HG03108 (cell line): ENCODE measurements at regions not wholly inside any gene's neighbourhood (a gene's known extent, or its start where the extent isn't known, plus 50 kb on each side); places are given as distances from the start of the nearest gene placed in this dataset.
"Not testable (repeated sequence)": the region's sequence is repeated elsewhere in the genome, so short reads cannot be mapped to it uniquely, and the experiment has no call there.

Experiments used
- ATAC-seq: cut with Tn5 transposase; IDR thresholded peaks from one replicate; pipeline ENCODE4 v1.9.1; 2021; ENCODE audit warnings: moderate library complexity; ENCODE audit not compliant: unreplicated experiment

GRCh38 chr1:177431123-177431522, 260.4 kb downstream of the BRINP2 start:
- ATAC-seq: no peak

- no peak for ATAC-seq
Measured at GRCh38 chr1:177429234-177429633, 258.5 kb downstream of the BRINP2 start.

GRCh38 chr1:177427811-177428210, 257.1 kb downstream of the BRINP2 start:
- ATAC-seq: no peak

GRCh38 chr1:177426497-177426896, 255.7 kb downstream of the BRINP2 start:
- ATAC-seq: no peak

- ATAC-seq: no peak
Measured at GRCh38 chr1:177425199-177425598, 254.4 kb downstream of the BRINP2 start.

GRCh38 chr1:177424744-177425143, 254.0 kb downstream of the BRINP2 start:
- no peak for ATAC-seq

- no peak for ATAC-seq
Measured at GRCh38 chr1:177423090-177423489, 252.3 kb downstream of the BRINP2 start.

GRCh38 chr1:177413982-177414596, 243.3 kb downstream of the BRINP2 start:
- no peak for ATAC-seq

GRCh38 chr1:177411381-177411780, 240.6 kb downstream of the BRINP2 start:
- no peak for ATAC-seq

GRCh38 chr1:177410179-177410766, 239.5 kb downstream of the BRINP2 start:
- no peak for ATAC-seq

- not testable (repeated sequence) for ATAC-seq
Measured at GRCh38 chr1:177406323-177406722, 235.6 kb downstream of the BRINP2 start.

GRCh38 chr1:177392336-177392735, 221.6 kb downstream of the BRINP2 start:
- no peak for ATAC-seq

- ATAC-seq: no peak
Measured at GRCh38 chr1:177385760-177386698, 215.3 kb downstream of the BRINP2 start.

GRCh38 chr1:177384461-177384860, 213.7 kb downstream of the BRINP2 start:
- ATAC-seq: no peak

GRCh38 chr1:177383715-177384114, 213.0 kb downstream of the BRINP2 start:
- no peak for ATAC-seq

GRCh38 chr1:177377866-177378265, 207.1 kb downstream of the BRINP2 start:
- no peak for ATAC-seq

- no peak for ATAC-seq
Measured at GRCh38 chr1:177368255-177368654, 197.5 kb downstream of the BRINP2 start.

GRCh38 chr1:177366091-177366490, 195.3 kb downstream of the BRINP2 start:
- no peak for ATAC-seq

GRCh38 chr1:177360791-177361190, 190.0 kb downstream of the BRINP2 start:
- ATAC-seq: no peak

- no peak for ATAC-seq
Measured at GRCh38 chr1:177356674-177357435, 186.1 kb downstream of the BRINP2 start.

- ATAC-seq: no peak
Measured at GRCh38 chr1:177355575-177355974, 184.8 kb downstream of the BRINP2 start.
